ENCODE measurements at regions not wholly inside any gene's neighbourhood (a gene's known extent, or its start where the extent isn't known, plus 50 kb on each side); places are given as distances from the start of the nearest gene placed in this dataset.
A peak's percentile ranks its signal among the peaks of the same experiment; 100 is the strongest.

- intact Hi-C loops (cut with DNase I; ENCODE audit: low total_unique reads) = no loop called here
Observed at GRCh38 chr6:113662688-113663333, 194.3 kb upstream of the MARCKS start.

GRCh38 chr6:113664909-113665308 lies 192.2 kb upstream of the MARCKS start:
- intact Hi-C loops (cut with DNase I; ENCODE audit: low total_unique reads) = no loop called here
- Histone ChIP-seq H3K4me1 (peaks cover 0 to 11% (median 2%) of the 10 kb centered on the region in 4 donors), H3K9me3 (no peaks in the 10 kb centered on the region), H3K27ac (no peak overlapping the region), H3K4me3 (no peak overlapping the region), H3K36me3 (no peaks in the 10 kb centered on the region), H3K27me3 (no peaks in the 10 kb centered on the region)
- DNase-seq = no peak
- TF ChIP-seq CTCF (IDR thresholded peaks at IDR 0.05) = no peak

More at GRCh38 chr6:113662688-113663333, 194.3 kb upstream of the MARCKS start:
- Histone ChIP-seq H3K27ac (no peak overlapping the region), H3K4me1 (no peaks in the 10 kb centered on the region), H3K36me3 (no peaks in the 10 kb centered on the region), H3K9me3 (no peaks in the 10 kb centered on the region), H3K4me3 (no peak overlapping the region), H3K27me3 (no peaks in the 10 kb centered on the region)
- DNase-seq = no peak
- no peak for TF ChIP-seq CTCF (IDR thresholded peaks at IDR 0.05)

GRCh38 chr6:113668641-113669408 lies 188.3 kb upstream of the MARCKS start:
- no peak for TF ChIP-seq CTCF (IDR thresholded peaks at IDR 0.05)
- Histone ChIP-seq H3K27me3 (no peaks in the 10 kb centered on the region), H3K4me3 (no peak overlapping the region), H3K27ac (no peak overlapping the region), H3K9me3 (no peaks in the 10 kb centered on the region), H3K36me3 (no peaks in the 10 kb centered on the region), H3K4me1 (peaks cover 0 to 24% (median 13%) of the 10 kb centered on the region in 4 donors)
- no peak for DNase-seq
- intact Hi-C loops (cut with DNase I; ENCODE audit: low total_unique reads) = no loop called here

- TF ChIP-seq CTCF (IDR thresholded peaks at IDR 0.05) = no peak
- no peak for DNase-seq
- Histone ChIP-seq H3K36me3 (no peaks in the 10 kb centered on the region), H3K4me3 (no peak overlapping the region), H3K9me3 (no peaks in the 10 kb centered on the region), H3K4me1 (peaks cover 0 to 24% (median 13%) of the 10 kb centered on the region in 4 donors), H3K27me3 (no peaks in the 10 kb centered on the region), H3K27ac (no peak overlapping the region)
- intact Hi-C loops (cut with DNase I; ENCODE audit: low total_unique reads) = no loop called here
Observed at GRCh38 chr6:113669606-113670005, 187.5 kb upstream of the MARCKS start.

- no peak overlapping the region for H3K27ac ChIP-seq
- peak in 1 of 2 donors; percentile 31 for DNase-seq
- no peaks in the 10 kb centered on the region for H3K36me3 ChIP-seq
- TF ChIP-seq CTCF (IDR thresholded peaks at IDR 0.05) = no peak
- H3K4me3 ChIP-seq = no peak overlapping the region
- H3K4me1 ChIP-seq = peaks cover 0 to 24% (median 13%) of the 10 kb centered on the region in 4 donors
- intact Hi-C loops (cut with DNase I; ENCODE audit: low total_unique reads) = no loop called here
- no peaks in the 10 kb centered on the region for H3K9me3 ChIP-seq
- H3K27me3 ChIP-seq = no peaks in the 10 kb centered on the region
Observed at GRCh38 chr6:113671421-113671820, 185.7 kb upstream of the MARCKS start.

All from tibial artery (tissue), 4 donors.